Naive thymus-derived CD4-positive, alpha-beta T cell (primary cell): ENCODE measurements at regions not wholly inside any gene's neighbourhood (a gene's known extent, or its start where the extent isn't known, plus 50 kb on each side); places are given as distances from the start of the nearest gene placed in this dataset.

Source experiments
- ATAC-seq: fragments of 150-1000 bp; cut with Tn5 transposase; 2 replicates; pipeline ENCODE4 v1.10.0; 2021; ENCODE audit warnings: mild to moderate bottlenecking, moderate library complexity
- CTCF ChIA-PET: fragments of 350-600 bp; sonication (Branson Sonifier 250); formaldehyde crosslinking; loops from one replicate; lab custom pipeline; 2021; ENCODE audit warnings: antibody characterized with exemption; lab: Charles Lee
- POLR2A ChIA-PET: fragments of 350-600 bp; sonication (Branson Sonifier 250); formaldehyde crosslinking; loops from one replicate; lab custom pipeline; 2021; ENCODE audit warnings: antibody characterized with exemption, inconsistent platforms; lab: Charles Lee
- DNase-seq, 9 donors: peaks; one replicate each; pipeline versions ENCODE4 v3.0.0 to v3.0.0-alpha.2; 2020 to 2022; ENCODE audit warnings: mixed read lengths in 1 of 9
- H3K27ac ChIP-seq: one replicate; pipeline ENCODE4 v1.7.0; 2013; ENCODE audit warnings: mild to moderate bottlenecking, low read depth, low read length, moderate library complexity
- H3K27me3 ChIP-seq, 2 donors: one replicate each; pipeline ENCODE4 v1.7.0; 2013; ENCODE audit warnings: low read length in 2 of 2, mild to moderate bottlenecking in 2 of 2, moderate library complexity in 2 of 2; ENCODE audit not compliant: control insufficient read depth in 2 of 2, insufficient read depth in 2 of 2
- H3K36me3 ChIP-seq, 3 experiments: 1 replicate in 2 of 3; 2 replicates in 1 of 3; pipeline ENCODE4 v1.7.0; 2013; ENCODE audit warnings: low read length in 3 of 3, mild to moderate bottlenecking in 3 of 3, moderate library complexity in 1 of 3; ENCODE audit not compliant: insufficient read depth in 3 of 3, control insufficient read depth in 2 of 3
- H3K4me1 ChIP-seq, 2 donors: one replicate each; pipeline ENCODE4 v1.7.0; 2013; ENCODE audit warnings: low read length in 2 of 2, mild to moderate bottlenecking in 2 of 2, moderate library complexity in 1 of 2; ENCODE audit not compliant: control insufficient read depth in 2 of 2, insufficient read depth in 2 of 2
- H3K4me3 ChIP-seq: 2 replicates; pipeline ENCODE4 v1.7.0; 2013; ENCODE audit warnings: mild to moderate bottlenecking, low read length
- H3K9me3 ChIP-seq, 3 experiments: 1 replicate in 2 of 3; 2 replicates in 1 of 3; pipeline ENCODE4 v1.7.0; 2013; ENCODE audit warnings: low read length in 3 of 3; ENCODE audit not compliant: control insufficient read depth in 2 of 3
- H3K27ac Mint-ChIP-seq, 9 donors: one replicate each; pipeline ENCODE4 v1.8.0; 2020 to 2022; ENCODE audit warnings: mixed read lengths in 9 of 9, mild to moderate bottlenecking in 8 of 9, moderate library complexity in 5 of 9, inconsistent platforms in 2 of 9
- H3K27me3 Mint-ChIP-seq, 5 donors: one replicate each; pipeline ENCODE4 v1.8.0; 2021 to 2022; ENCODE audit warnings: mixed read lengths in 5 of 5, mild to moderate bottlenecking in 1 of 5
- H3K36me3 Mint-ChIP-seq, 5 donors: one replicate each; pipeline ENCODE4 v1.8.0; 2020 to 2022; ENCODE audit warnings: mixed read lengths in 5 of 5, mild to moderate bottlenecking in 3 of 5, inconsistent platforms in 1 of 5
- H3K4me1 Mint-ChIP-seq, 7 donors: one replicate each; pipeline ENCODE4 v1.8.0; 2020 to 2022; ENCODE audit warnings: mixed read lengths in 7 of 7, mild to moderate bottlenecking in 3 of 7, inconsistent platforms in 1 of 7
- H3K4me3 Mint-ChIP-seq, 10 donors: one replicate each; pipeline ENCODE4 v1.8.0; 2020 to 2022; ENCODE audit warnings: mild to moderate bottlenecking in 10 of 10, mixed read lengths in 10 of 10, moderate library complexity in 6 of 10, inconsistent platforms in 2 of 10
- H3K9me3 Mint-ChIP-seq, 11 donors: one replicate each; pipeline ENCODE4 v1.8.0; 2020 to 2022; ENCODE audit warnings: mixed read lengths in 11 of 11, mild to moderate bottlenecking in 4 of 11, inconsistent platforms in 1 of 11, moderate library complexity in 1 of 11
- intact Hi-C, 2 donors: fragments of 100-400 bp; cut with micrococcal nuclease; formaldehyde crosslinking; loops; one replicate each; pipeline ENCODE4 v1.15.1; 2023

DNA sequence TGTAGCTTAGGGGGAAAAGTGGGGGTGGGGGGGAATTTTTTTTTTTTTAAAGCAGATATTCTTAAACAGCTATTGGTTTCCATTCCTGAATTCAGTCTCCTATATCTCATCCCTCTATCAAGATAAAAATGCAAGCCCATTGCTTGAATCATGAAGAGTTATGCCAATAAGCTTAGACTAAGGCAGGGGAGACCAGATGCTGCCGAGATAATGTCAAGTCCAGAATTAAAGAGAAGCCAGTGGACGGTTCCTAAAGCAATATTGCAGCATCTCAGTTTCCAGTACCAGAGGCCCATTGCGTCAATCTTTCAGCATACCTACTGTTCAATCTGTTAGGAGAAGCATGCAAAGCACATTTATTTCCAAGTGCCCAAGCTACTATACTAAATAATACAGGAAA lies 309.4 kb downstream of the BARHL2 start:
- Histone ChIP-seq H3K4me1 (no peaks in the 10 kb centered on the region), H3K9me3 (no peaks in the 10 kb centered on the region), H3K27me3 (no peaks in the 10 kb centered on the region), H3K36me3 (no peaks in the 10 kb centered on the region), H3K4me3 (no peak overlapping the region), H3K27ac (no peak overlapping the region)
- POLR2A ChIA-PET, result no interaction called here
- Mint-ChIP-seq H3K27ac (no peak overlapping the region), H3K27me3 (peaks cover 0 to 14% (median 1%) of the 10 kb centered on the region in 5 donors), H3K4me1 (no peaks in the 10 kb centered on the region), H3K9me3 (peaks cover 0 to 3% (median 0%) of the 10 kb centered on the region in 11 donors), H3K36me3 (no peaks in the 10 kb centered on the region), H3K4me3 (no peak overlapping the region)
- ATAC-seq (no peak), DNase-seq (no peak)
- intact Hi-C loops, result no loop called here
- CTCF ChIA-PET, result no interaction called here

GRCh38 chr1:90405726-90406125 lies 311.4 kb downstream of the BARHL2 start:
- Mint-ChIP-seq H3K4me3 (no peak overlapping the region), H3K9me3 (no peaks in the 10 kb centered on the region), H3K4me1 (no peaks in the 10 kb centered on the region), H3K27ac (no peak overlapping the region), H3K36me3 (no peaks in the 10 kb centered on the region), H3K27me3 (peaks cover 0 to 12% (median 6%) of the 10 kb centered on the region in 5 donors)
- Histone ChIP-seq H3K27me3 (no peaks in the 10 kb centered on the region), H3K4me3 (no peak overlapping the region), H3K4me1 (no peaks in the 10 kb centered on the region), H3K36me3 (no peaks in the 10 kb centered on the region), H3K9me3 (no peaks in the 10 kb centered on the region), H3K27ac (no peak overlapping the region)
- ChIA-PET POLR2A (no interaction called here), CTCF (interaction anchor here (0.6 kb wide), 1 partner anchor 194 kb away, joined by 3 read pairs; no protein-coding TSS in a partner anchor)
- DNase-seq, result no peak
- intact Hi-C loops, result no loop called here
- ATAC-seq, result no peak

DNA sequence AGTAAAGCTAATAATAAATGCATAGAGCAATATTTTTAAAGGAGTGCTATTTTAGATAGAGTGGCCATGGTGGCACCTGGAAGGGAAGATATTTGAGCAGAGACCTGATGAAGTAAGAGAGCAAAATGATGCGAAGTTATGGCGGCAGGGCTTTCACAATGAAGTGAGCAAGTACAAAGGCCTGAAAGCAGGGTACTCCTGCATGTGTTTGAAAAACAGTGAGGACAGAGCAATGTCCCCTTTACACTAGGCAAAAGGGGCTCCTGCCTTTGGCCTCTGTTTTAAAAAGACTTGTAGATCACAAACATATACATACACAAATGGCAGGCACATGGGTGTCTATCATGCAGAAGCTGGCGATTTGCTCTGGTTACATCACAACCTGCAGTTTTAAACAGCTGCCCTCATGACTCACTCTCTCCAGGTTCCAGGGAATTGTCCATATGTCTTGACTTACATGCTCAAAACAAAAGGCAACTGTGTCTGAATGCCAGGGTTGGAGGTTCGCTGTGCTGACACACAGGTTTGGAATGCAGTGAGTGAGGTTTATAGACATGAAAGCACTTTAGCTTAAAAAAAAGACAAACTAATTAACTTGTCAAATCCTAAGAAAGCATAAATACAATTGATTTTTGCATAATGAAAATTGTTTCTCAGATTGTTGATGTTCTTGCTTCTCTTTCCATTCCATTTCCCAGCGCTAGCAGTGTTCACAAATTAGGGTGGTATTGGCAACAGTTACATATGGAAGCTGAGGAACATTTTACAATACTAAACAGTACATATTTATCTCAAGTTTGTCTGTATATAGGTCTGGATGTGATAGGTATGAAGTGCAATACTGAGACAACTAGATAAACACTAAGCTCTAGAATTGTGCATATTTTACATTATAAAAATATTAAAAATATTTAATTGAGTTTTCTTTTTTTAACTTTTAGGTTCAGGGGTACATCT lies 313.9 kb downstream of the BARHL2 start:
- ATAC-seq, result no peak
- Mint-ChIP-seq H3K27ac (no peak overlapping the region), H3K27me3 (peaks cover 1 to 17% (median 9%) of the 10 kb centered on the region in 5 donors), H3K4me3 (no peak overlapping the region), H3K9me3 (peaks cover 0 to 2% (median 0%) of the 10 kb centered on the region in 11 donors), H3K36me3 (no peaks in the 10 kb centered on the region), H3K4me1 (no peaks in the 10 kb centered on the region)
- no peaks in the 10 kb centered on the region for H3K9me3 ChIP-seq
- POLR2A ChIA-PET, result no interaction called here
- intact Hi-C loops, result no loop called here
- H3K36me3 ChIP-seq, result no peaks in the 10 kb centered on the region
- no peak overlapping the region for H3K27ac ChIP-seq
- H3K4me1 ChIP-seq, result no peaks in the 10 kb centered on the region
- CTCF ChIA-PET, result no interaction called here
- no peaks in the 10 kb centered on the region for H3K27me3 ChIP-seq
- no peak for DNase-seq
- H3K4me3 ChIP-seq, result no peak overlapping the region

GRCh38 chr1:90400131-90400530 lies 317.0 kb downstream of the BARHL2 start:
- POLR2A ChIA-PET, result no interaction called here
- ATAC-seq (no peak), DNase-seq (no peak)
- no peak overlapping the region for H3K4me3 ChIP-seq
- H3K9me3 ChIP-seq, result no peaks in the 10 kb centered on the region
- no peaks in the 10 kb centered on the region for H3K36me3 ChIP-seq
- Mint-ChIP-seq H3K27me3 (peaks cover 1 to 17% (median 6%) of the 10 kb centered on the region in 5 donors), H3K36me3 (no peaks in the 10 kb centered on the region), H3K4me3 (no peak overlapping the region), H3K4me1 (no peaks in the 10 kb centered on the region), H3K9me3 (peaks cover 0 to 2% (median 0%) of the 10 kb centered on the region in 11 donors), H3K27ac (no peak overlapping the region)
- intact Hi-C loops, result no loop called here
- H3K27me3 ChIP-seq, result no peaks in the 10 kb centered on the region
- CTCF ChIA-PET, result no interaction called here
- no peaks in the 10 kb centered on the region for H3K4me1 ChIP-seq
- no peak overlapping the region for H3K27ac ChIP-seq

GRCh38 chr1:90396917-90397316 lies 320.2 kb downstream of the BARHL2 start:
- no peaks in the 10 kb centered on the region for H3K36me3 Mint-ChIP-seq
- H3K27me3 ChIP-seq, result no peaks in the 10 kb centered on the region
- H3K27ac Mint-ChIP-seq, result no peak overlapping the region
- no peak overlapping the region for H3K27ac ChIP-seq
- CTCF ChIA-PET, result no interaction called here
- no peak for DNase-seq
- POLR2A ChIA-PET, result no interaction called here
- H3K27me3 Mint-ChIP-seq, result peaks cover 1 to 14% (median 5%) of the 10 kb centered on the region in 5 donors
- no peaks in the 10 kb centered on the region for H3K9me3 ChIP-seq
- peaks cover 0 to 2% (median 0%) of the 10 kb centered on the region in 7 donors for H3K4me1 Mint-ChIP-seq
- ATAC-seq, result no peak
- H3K36me3 ChIP-seq, result no peaks in the 10 kb centered on the region
- H3K9me3 Mint-ChIP-seq, result peaks cover 0 to 4% (median 0%) of the 10 kb centered on the region in 11 donors
- no peaks in the 10 kb centered on the region for H3K4me1 ChIP-seq
- intact Hi-C loops, result no loop called here
- H3K4me3 Mint-ChIP-seq, result no peak overlapping the region
- H3K4me3 ChIP-seq, result no peak overlapping the region

DNA sequence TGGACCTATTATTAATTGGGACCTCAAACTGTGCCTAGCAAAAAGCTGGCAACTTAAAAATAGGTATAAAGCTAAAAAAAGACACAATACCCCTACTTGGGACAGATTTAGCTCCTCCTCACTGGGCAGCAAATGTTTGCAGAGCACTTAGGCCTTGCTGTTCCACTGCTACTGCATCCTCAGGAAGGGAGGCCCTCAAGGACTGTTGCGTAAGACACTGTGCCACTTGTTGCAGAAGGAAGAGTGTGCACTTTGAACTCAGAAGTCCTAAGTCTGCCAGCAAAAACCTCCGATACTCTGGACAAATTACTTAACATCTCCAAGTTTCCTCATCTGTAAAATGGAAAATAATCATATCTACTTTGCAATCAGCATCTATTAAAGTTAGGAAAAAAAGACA lies 322.9 kb downstream of the BARHL2 start:
- Histone ChIP-seq H3K4me3 (no peak overlapping the region), H3K27me3 (no peaks in the 10 kb centered on the region), H3K36me3 (no peaks in the 10 kb centered on the region), H3K27ac (no peak overlapping the region), H3K9me3 (no peaks in the 10 kb centered on the region), H3K4me1 (no peaks in the 10 kb centered on the region)
- POLR2A ChIA-PET, result no interaction called here
- ATAC-seq, result no peak
- H3K27ac Mint-ChIP-seq, result no peak overlapping the region
- CTCF ChIA-PET, result no interaction called here
- intact Hi-C loops, result no loop called here
- no peak for DNase-seq
- no peaks in the 10 kb centered on the region for H3K36me3 Mint-ChIP-seq
- peaks cover 0 to 10% (median 0%) of the 10 kb centered on the region in 11 donors for H3K9me3 Mint-ChIP-seq
- H3K4me1 Mint-ChIP-seq, result peaks cover 0 to 3% (median 0%) of the 10 kb centered on the region in 7 donors
- no peak overlapping the region for H3K4me3 Mint-ChIP-seq
- peaks cover 0 to 5% (median 0%) of the 10 kb centered on the region in 5 donors for H3K27me3 Mint-ChIP-seq

GRCh38 chr1:90393025-90393424 lies 324.1 kb downstream of the BARHL2 start:
- intact Hi-C loops, result no loop called here
- Histone ChIP-seq H3K27ac (no peak overlapping the region), H3K4me1 (no peaks in the 10 kb centered on the region), H3K27me3 (no peaks in the 10 kb centered on the region), H3K36me3 (no peaks in the 10 kb centered on the region), H3K9me3 (no peaks in the 10 kb centered on the region), H3K4me3 (no peak overlapping the region)
- H3K4me3 Mint-ChIP-seq, result no peak overlapping the region
- H3K4me1 Mint-ChIP-seq, result peaks cover 0 to 3% (median 0%) of the 10 kb centered on the region in 7 donors
- peaks cover 0 to 10% (median 0%) of the 10 kb centered on the region in 11 donors for H3K9me3 Mint-ChIP-seq
- no peak for ATAC-seq
- H3K27ac Mint-ChIP-seq, result no peak overlapping the region
- H3K36me3 Mint-ChIP-seq, result no peaks in the 10 kb centered on the region
- H3K27me3 Mint-ChIP-seq, result peaks cover 0 to 3% (median 0%) of the 10 kb centered on the region in 5 donors
- ChIA-PET CTCF (no interaction called here), POLR2A (no interaction called here)
- no peak for DNase-seq
